Choroid plexus epithelial cell (primary cell): ENCODE measurements at regions not wholly inside any gene's neighbourhood (a gene's known extent, or its start where the extent isn't known, plus 50 kb on each side); places are given as distances from the start of the nearest gene placed in this dataset.

Source experiments
- DNase-seq: peaks from one replicate; pipeline ENCODE4 v3.0.0-alpha.2; 2010; ENCODE audit warnings: low read depth
- H3K4me3 ChIP-seq: 2 replicates; pipeline ENCODE4 v1.5.1; 2011; ENCODE audit warnings: low read depth, mild to moderate bottlenecking, control low read depth, low read length, moderate library complexity
- CTCF ChIP-seq: conservative IDR thresholded peaks from 2 replicates; pipeline ENCODE4 v1.5.1; 2011; ENCODE audit warnings: low read depth, mild to moderate bottlenecking, control low read depth, inconsistent platforms, low read length, moderate library complexity

GRCh38 chr3:158961471-158961870 is 159.6 kb downstream of the MFSD1 start:
- no peak for DNase-seq
- H3K4me3 ChIP-seq, result no peak overlapping the region
- TF ChIP-seq CTCF, result no peak

- no peak for DNase-seq
- H3K4me3 ChIP-seq, result no peak overlapping the region
- TF ChIP-seq CTCF, result no peak
These were observed 160.1 kb downstream of the MFSD1 start for GRCh38 chr3:158961911-158962310.

- H3K4me3 ChIP-seq, result no peak overlapping the region
These were observed 168.2 kb downstream of the MFSD1 start for GRCh38 chr3:158970006-158970405.

GRCh38 chr3:158974904-158975303 is 173.1 kb downstream of the MFSD1 start:
- TF ChIP-seq CTCF, result no peak
- DNase-seq, result no peak
- no peak overlapping the region for H3K4me3 ChIP-seq

More at GRCh38 chr3:158970006-158970405, 168.2 kb downstream of the MFSD1 start:
- no peak for DNase-seq
- TF ChIP-seq CTCF, result no peak

- no peak for TF ChIP-seq CTCF
- H3K4me3 ChIP-seq, result no peak overlapping the region
- no peak for DNase-seq
These were observed 175.1 kb downstream of the MFSD1 start for GRCh38 chr3:158976966-158977365.

GRCh38 chr3:158977497-158977896 is 175.6 kb downstream of the MFSD1 start:
- DNase-seq, result no peak
- TF ChIP-seq CTCF, result no peak
- no peak overlapping the region for H3K4me3 ChIP-seq

- no peak for TF ChIP-seq CTCF
- H3K4me3 ChIP-seq, result no peak overlapping the region
- no peak for DNase-seq
These were observed 181.6 kb downstream of the MFSD1 start for GRCh38 chr3:158983216-158984099.
